GM21528 (cell line): ENCODE measurements at regions not wholly inside any gene's neighbourhood (a gene's known extent, or its start where the extent isn't known, plus 50 kb on each side); places are given as distances from the start of the nearest gene placed in this dataset.
"Not testable (repeated sequence)": the region's sequence is repeated elsewhere in the genome, so short reads cannot be mapped to it uniquely, and the experiment has no call there.

Source experiments
- ATAC-seq: cut with Tn5 transposase; IDR thresholded peaks from one replicate; pipeline ENCODE4 v1.9.1; 2021; ENCODE audit warnings: mild to moderate bottlenecking, moderate library complexity; ENCODE audit not compliant: unreplicated experiment, low FRiP score

- ATAC-seq, result no peak
These were observed 877.8 kb downstream of the FAT4 start for GRCh38 chr4:126192506-126192905.

- ATAC-seq, result not testable (repeated sequence)
These were observed 886.7 kb downstream of the FAT4 start for GRCh38 chr4:126201251-126202138.

DNA sequence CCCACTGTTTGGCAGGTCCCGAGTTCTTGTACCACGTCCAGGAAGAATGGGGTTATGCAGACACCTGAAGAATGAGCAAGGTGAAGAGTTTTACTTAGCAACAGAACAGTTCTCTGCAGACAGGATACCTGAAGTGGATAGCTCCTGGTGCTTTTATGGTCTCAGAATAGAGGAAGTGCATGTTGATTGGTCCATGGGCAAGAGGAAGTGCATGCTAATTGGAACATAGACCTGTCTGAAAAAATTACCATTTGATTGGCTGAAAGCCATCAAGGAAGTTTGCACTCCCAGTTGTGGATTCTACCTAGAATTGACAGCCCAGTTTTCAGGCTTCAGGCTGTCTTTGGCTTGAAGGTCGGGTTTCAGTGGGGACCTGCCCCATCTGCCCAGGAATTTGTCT is 887.5 kb downstream of the FAT4 start:
- no peak for ATAC-seq

GRCh38 chr4:126207910-126208309 is 893.2 kb downstream of the FAT4 start:
- ATAC-seq, result no peak

GRCh38 chr4:126209147-126209546 is 894.4 kb downstream of the FAT4 start:
- no peak for ATAC-seq

DNA sequence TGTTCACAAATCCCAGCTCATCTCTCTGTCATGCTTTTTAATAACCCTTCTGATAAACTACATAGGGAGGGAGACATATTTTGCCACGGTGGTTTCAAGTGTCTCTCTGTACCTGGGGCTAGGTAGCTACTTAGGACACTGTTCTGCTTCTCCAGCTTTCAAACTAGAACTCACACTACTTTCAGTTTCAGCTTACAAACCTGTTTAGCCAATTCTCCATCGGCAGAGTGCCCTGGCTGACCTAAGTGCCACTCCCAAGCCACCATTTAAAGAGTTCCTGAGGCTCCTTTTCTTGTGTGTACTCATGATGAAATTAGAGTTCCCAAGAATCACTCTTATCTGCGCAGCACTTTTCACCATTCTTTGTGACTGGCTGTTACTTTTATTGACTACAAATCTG is 899.2 kb downstream of the FAT4 start:
- no peak for ATAC-seq

DNA sequence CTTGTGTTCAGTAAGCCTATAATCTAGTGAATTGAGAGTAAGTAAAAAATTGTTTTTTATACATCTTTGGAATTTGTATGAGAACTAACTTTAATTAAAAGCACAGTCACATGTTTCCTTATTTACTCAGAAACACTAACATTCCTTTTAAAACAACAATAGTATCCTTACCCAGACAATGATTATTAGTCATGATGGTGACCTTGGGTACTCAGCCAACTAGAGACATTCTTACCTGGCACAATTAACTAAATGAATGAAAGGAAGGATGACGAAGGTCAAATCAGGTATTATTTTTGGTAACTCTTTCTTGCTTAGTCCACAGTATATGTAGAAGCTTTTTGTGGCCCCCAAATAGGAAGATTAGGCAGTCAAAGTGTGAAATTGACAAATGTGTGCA is 901.0 kb downstream of the FAT4 start:
- no peak for ATAC-seq

- ATAC-seq, result no peak
These were observed 901.9 kb downstream of the FAT4 start for GRCh38 chr4:126216611-126217010.

DNA sequence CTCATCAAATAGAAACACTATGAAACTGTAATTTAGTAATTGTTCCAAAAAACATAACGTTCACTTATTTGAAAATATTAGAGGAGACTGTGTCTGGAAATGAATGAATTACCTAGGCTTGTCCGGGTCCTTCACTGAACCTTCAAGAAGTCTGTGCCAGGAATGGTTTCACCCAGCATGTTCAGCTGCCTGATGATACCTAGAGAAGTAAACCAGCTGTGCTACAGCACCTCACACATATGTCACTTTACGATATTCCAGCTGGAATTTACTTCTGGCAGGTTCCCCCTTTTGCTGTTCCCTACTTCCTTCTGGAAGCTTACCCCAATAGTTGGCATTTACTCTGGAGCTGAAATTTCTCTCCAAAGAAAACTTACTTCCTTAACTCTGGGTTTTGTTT is 906.5 kb downstream of the FAT4 start:
- ATAC-seq, result no peak

DNA sequence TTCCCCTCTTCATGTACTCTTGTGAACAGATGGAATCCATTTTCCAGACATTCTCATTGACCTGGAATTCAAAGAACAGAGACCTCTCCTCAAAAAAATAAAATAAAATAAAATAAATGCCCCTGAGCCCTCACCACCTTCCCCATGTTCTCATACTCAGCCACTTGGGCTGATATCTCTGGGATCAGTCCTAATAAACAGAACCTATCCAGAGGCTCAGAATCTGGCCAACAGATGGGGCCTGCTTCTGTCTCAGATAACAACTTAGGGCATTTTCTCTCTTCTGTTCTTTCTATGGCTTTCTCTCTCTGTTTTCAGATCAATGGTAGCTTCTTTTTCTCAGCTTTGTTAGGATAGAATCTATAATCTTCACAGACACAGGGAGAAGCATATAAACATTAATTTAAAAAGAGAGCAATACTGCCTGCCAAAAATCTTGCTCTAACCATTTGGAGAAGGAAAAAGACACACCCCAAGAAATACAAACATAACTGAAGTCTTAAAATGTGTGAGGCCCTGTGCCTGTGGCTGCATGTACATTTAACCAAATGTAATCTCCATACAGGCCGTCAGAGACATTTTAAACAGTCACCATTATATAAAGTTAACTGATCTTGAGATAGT is 907.1 kb downstream of the FAT4 start:
- no peak for ATAC-seq

DNA sequence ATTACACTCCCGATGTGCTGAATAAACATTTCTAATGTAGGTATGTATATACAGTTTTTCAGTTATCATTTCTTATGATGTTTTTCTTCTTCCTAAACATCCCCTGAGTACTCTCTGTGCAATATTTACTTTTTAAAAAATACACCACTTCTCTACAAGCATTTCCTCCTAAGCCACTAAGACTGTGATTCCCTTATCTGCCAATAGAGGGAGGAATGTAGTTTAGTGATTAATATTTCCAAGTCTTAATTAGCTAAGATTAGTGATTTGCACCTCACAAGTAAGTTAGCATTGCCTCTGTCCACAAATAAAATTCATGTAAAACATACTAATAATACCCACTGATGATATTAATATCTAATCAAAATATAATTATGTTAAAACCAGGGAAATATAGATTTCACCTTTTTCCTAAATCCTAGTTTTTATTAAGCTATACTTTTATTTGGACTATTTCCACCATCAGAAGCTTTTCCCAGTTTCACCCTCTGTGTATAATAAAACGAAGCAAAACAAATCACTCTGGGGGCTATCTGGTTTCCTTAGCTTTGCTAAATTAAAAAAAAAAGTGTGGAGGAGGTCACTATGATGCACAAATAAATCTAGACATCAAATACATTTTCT is 909.1 kb downstream of the FAT4 start:
- no peak for ATAC-seq

GRCh38 chr4:126227428-126227827 is 912.7 kb downstream of the FAT4 start:
- ATAC-seq, result no peak

- no peak for ATAC-seq
These were observed 915.5 kb downstream of the FAT4 start for GRCh38 chr4:126230269-126230668.

DNA sequence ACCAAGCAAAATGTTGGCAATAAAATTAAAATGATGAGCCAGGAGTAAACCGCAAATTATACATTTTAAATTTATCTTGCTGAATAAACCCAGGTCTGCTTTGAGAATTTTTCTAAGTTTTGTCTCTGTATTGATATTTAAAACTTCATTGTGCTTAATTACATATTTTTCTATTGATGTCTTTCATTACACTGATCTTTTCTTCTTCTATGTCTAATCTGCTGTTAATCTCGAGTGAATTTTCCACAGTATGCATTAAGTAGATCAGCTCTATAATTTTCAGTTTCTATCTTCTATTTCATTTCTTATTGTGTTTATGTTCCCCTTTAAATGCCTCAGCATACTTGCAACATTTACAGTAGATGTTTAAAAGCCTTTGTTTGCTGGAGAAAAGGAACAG is 918.7 kb downstream of the FAT4 start:
- no peak for ATAC-seq

- no peak for ATAC-seq
These were observed 923.3 kb downstream of the FAT4 start for GRCh38 chr4:126238013-126238412.

DNA sequence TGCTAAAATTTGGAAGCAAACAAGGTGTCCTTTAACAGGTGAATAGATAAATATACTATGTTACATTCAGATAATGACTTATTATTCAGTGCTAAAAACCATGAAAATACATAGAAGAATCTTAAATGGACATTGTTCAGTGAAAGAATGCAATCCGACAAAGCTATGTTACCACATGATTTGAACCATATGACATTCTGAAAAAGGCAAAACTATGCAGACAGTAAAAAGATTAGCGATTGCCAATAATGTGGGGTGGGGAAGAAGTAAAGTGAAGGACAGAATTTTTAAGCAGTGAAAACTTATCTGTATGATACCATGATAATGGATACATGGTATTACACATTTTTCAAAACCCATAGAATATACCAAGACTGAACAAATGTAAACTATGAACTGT is 926.9 kb downstream of the FAT4 start:
- ATAC-seq, result no peak

- no peak for ATAC-seq
These were observed 928.1 kb downstream of the FAT4 start for GRCh38 chr4:126242679-126243390.

DNA sequence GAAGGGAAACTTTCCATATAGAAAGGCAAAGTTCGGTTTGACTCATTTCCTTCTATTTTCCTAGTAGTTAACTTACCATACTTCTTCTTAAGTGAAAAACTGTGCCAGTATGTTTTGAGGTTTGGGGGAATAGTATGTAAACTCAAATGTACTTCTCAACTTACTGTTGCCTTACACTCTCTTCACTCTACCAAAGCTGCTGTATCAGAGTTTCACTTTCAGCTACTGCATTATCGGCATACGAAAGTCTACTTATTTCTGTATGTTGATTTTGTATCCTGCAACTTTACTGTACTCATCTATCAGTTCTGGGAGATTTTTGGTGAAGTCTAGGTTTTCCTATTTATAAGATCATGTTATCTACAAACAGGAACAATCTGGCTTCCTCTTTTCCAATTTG is 932.7 kb downstream of the FAT4 start:
- ATAC-seq, result no peak

DNA sequence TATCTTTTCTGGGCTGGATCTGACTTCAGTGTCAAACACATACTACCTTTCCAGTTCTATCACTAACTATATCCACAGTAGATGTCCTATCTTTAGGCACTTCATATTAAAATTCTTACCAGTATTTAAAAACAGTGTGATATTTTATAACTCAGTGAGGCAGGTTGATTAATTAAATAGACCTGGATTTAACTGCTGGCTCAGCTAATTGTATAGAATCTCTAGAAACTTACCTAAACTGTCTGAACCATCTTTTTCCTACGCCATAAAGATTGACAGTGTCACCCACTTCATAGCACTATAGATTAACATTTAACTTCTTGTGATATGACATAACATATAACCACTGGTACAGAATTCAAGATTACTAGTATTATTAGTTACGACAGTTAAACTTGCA is 935.3 kb downstream of the FAT4 start:
- no peak for ATAC-seq

GRCh38 chr4:126251169-126251568 is 936.4 kb downstream of the FAT4 start:
- no peak for ATAC-seq

- ATAC-seq, result no peak
These were observed 947.9 kb downstream of the FAT4 start for GRCh38 chr4:126262665-126263064.
